ENCODE measurements at regions not wholly inside any gene's neighbourhood (a gene's known extent, or its start where the extent isn't known, plus 50 kb on each side); places are given as distances from the start of the nearest gene placed in this dataset.

GRCh38 chr15:69533522-69533921 lies 80.9 kb downstream of the RPLP1 start:
- Histone ChIP-seq H3K4me3 (no peak overlapping the region), H3K36me3 (no peaks in the 10 kb centered on the region), H3K27ac (no peak overlapping the region), H3K27me3 (no peaks in the 10 kb centered on the region), H3K4me1 (no peaks in the 10 kb centered on the region), H3K9me3 (no peaks in the 10 kb centered on the region)
- TF ChIP-seq CTCF (IDR thresholded peaks at IDR 0.05), result no peak
- no peak for TF ChIP-seq POLR2AphosphoS5 (IDR thresholded peaks at IDR 0.05; ENCODE audit: insufficient read depth in 1 of 2, low read depth in 1 of 2)
- no peak for TF ChIP-seq POLR2A (IDR thresholded peaks at IDR 0.05)
- intact Hi-C loops (cut with DNase I), result no loop called here
- no peak for DNase-seq (ENCODE audit: extremely low spot score in 2 of 2)

GRCh38 chr15:69535101-69535638 lies 82.6 kb downstream of the RPLP1 start:
- DNase-seq (ENCODE audit: extremely low spot score in 2 of 2), result no peak
- intact Hi-C loops (cut with DNase I), result no loop called here
- no peaks in the 10 kb centered on the region for H3K27me3 ChIP-seq

GRCh38 chr15:69535998-69536397 lies 83.4 kb downstream of the RPLP1 start:
- no peaks in the 10 kb centered on the region for H3K27me3 ChIP-seq
- intact Hi-C loops (cut with DNase I), result no loop called here
- no peak overlapping the region for H3K4me3 ChIP-seq
- TF ChIP-seq POLR2AphosphoS5 (IDR thresholded peaks at IDR 0.05; ENCODE audit: insufficient read depth in 1 of 2, low read depth in 1 of 2) (no peak), POLR2A (IDR thresholded peaks at IDR 0.05) (no peak), CTCF (IDR thresholded peaks at IDR 0.05) (no peak)
- no peak for DNase-seq (ENCODE audit: extremely low spot score in 2 of 2)
- no peak overlapping the region for H3K27ac ChIP-seq
- no peaks in the 10 kb centered on the region for H3K4me1 ChIP-seq
- H3K9me3 ChIP-seq, result no peaks in the 10 kb centered on the region
- no peaks in the 10 kb centered on the region for H3K36me3 ChIP-seq

More at GRCh38 chr15:69535101-69535638, 82.6 kb downstream of the RPLP1 start:
- H3K9me3 ChIP-seq, result no peaks in the 10 kb centered on the region
- TF ChIP-seq POLR2AphosphoS5 (IDR thresholded peaks at IDR 0.05; ENCODE audit: insufficient read depth in 1 of 2, low read depth in 1 of 2) (no peak), CTCF (IDR thresholded peaks at IDR 0.05) (no peak), POLR2A (IDR thresholded peaks at IDR 0.05) (no peak)
- no peaks in the 10 kb centered on the region for H3K4me1 ChIP-seq
- no peak overlapping the region for H3K27ac ChIP-seq
- no peak overlapping the region for H3K4me3 ChIP-seq
- H3K36me3 ChIP-seq, result no peaks in the 10 kb centered on the region

- intact Hi-C loops (cut with DNase I), result no loop called here
- no peak for DNase-seq (ENCODE audit: extremely low spot score in 2 of 2)
- Histone ChIP-seq H3K27me3 (no peaks in the 10 kb centered on the region), H3K4me1 (no peaks in the 10 kb centered on the region), H3K36me3 (no peaks in the 10 kb centered on the region), H3K9me3 (no peaks in the 10 kb centered on the region), H3K4me3 (no peak overlapping the region), H3K27ac (no peak overlapping the region)
- TF ChIP-seq CTCF (IDR thresholded peaks at IDR 0.05) (no peak), POLR2A (IDR thresholded peaks at IDR 0.05) (no peak), POLR2AphosphoS5 (IDR thresholded peaks at IDR 0.05; ENCODE audit: insufficient read depth in 1 of 2, low read depth in 1 of 2) (no peak)
These were observed 84.3 kb downstream of the RPLP1 start for GRCh38 chr15:69536726-69537512.

- DNase-seq (ENCODE audit: extremely low spot score in 2 of 2), result no peak
- Histone ChIP-seq H3K36me3 (no peaks in the 10 kb centered on the region), H3K9me3 (no peaks in the 10 kb centered on the region), H3K4me1 (no peaks in the 10 kb centered on the region), H3K27me3 (no peaks in the 10 kb centered on the region), H3K4me3 (no peak overlapping the region), H3K27ac (no peak overlapping the region)
- intact Hi-C loops (cut with DNase I), result no loop called here
- TF ChIP-seq POLR2A (IDR thresholded peaks at IDR 0.05) (no peak), POLR2AphosphoS5 (IDR thresholded peaks at IDR 0.05; ENCODE audit: insufficient read depth in 1 of 2, low read depth in 1 of 2) (no peak), CTCF (IDR thresholded peaks at IDR 0.05) (no peak)
These were observed 85.3 kb downstream of the RPLP1 start for GRCh38 chr15:69537901-69538300.

All from vagina (tissue), 2 donors.